GM06990 (cell line): ENCODE measurements at regions not wholly inside any gene's neighbourhood (a gene's known extent, or its start where the extent isn't known, plus 50 kb on each side); places are given as distances from the start of the nearest gene placed in this dataset.

Experiments used
- DNase-seq: peaks from one replicate; pipeline ENCODE4 v3.0.0-alpha.2; 2011; ENCODE audit not compliant: insufficient read length; ENCODE audit errors: extremely low read depth
- H3K27me3 ChIP-seq: replicated peaks from 2 replicates; pipeline ENCODE4 v1.6.0; 2011; ENCODE audit warnings: low read length; ENCODE audit not compliant: control insufficient read depth, insufficient read depth
- H3K36me3 ChIP-seq: 2 replicates; pipeline ENCODE4 v1.5.1; 2011; ENCODE audit warnings: low read length; ENCODE audit not compliant: control insufficient read depth, insufficient read depth
- H3K4me3 ChIP-seq: replicated peaks from 2 replicates; pipeline ENCODE4 v1.5.1; 2011; ENCODE audit warnings: low read depth, mild to moderate bottlenecking, control low read depth, low read length
- TF ChIP-seq, protein P1 (sequence below): IDR thresholded peaks from 2 replicates; pipeline ENCODE4 v1.5.1; 2011; ENCODE audit warnings: low read length, control low read depth, mild to moderate bottlenecking, inconsistent platforms; ENCODE audit not compliant: insufficient read depth, poor library complexity, severe bottlenecking

DNA sequence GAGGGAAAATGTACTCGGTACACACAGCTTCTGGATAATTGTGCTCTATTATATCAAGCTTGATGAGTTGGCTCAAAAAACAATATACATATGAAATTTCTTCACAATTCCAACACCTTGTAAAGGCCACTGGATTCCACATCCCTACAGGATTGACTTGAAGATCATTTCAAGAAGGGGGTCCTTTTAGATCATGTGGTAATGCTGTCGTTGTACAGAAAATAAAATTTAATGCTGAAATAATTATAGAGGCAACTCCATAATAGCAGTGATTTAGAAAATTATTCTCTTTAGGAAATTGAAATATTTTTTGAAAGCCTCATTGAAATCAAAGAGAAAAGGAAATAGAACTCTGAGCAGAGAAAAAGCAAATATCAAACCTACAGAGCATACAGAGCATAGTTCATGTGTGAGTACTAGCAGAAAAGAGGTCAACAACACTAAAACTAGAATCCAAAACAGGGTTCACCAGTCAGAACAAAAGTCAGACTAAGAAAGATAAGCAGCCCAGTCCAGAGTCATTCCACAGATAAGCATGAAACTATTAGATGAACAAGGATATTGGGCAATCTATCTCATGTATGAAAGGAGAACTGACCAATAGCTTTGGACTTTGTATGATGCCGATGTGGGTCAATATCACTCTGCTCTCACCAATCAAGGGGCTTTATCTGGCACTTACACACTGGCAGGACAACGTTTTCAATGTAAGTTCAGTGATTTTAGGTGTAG is 79.5 kb upstream of the PALMD start:
- no peak for DNase-seq
- Histone ChIP-seq H3K36me3 (no peaks in the 10 kb centered on the region), H3K27me3 (no peaks in the 10 kb centered on the region), H3K4me3 (no peak overlapping the region)
- TF ChIP-seq, protein P1, sequence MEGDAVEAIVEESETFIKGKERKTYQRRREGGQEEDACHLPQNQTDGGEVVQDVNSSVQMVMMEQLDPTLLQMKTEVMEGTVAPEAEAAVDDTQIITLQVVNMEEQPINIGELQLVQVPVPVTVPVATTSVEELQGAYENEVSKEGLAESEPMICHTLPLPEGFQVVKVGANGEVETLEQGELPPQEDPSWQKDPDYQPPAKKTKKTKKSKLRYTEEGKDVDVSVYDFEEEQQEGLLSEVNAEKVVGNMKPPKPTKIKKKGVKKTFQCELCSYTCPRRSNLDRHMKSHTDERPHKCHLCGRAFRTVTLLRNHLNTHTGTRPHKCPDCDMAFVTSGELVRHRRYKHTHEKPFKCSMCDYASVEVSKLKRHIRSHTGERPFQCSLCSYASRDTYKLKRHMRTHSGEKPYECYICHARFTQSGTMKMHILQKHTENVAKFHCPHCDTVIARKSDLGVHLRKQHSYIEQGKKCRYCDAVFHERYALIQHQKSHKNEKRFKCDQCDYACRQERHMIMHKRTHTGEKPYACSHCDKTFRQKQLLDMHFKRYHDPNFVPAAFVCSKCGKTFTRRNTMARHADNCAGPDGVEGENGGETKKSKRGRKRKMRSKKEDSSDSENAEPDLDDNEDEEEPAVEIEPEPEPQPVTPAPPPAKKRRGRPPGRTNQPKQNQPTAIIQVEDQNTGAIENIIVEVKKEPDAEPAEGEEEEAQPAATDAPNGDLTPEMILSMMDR, result no peak

DNA sequence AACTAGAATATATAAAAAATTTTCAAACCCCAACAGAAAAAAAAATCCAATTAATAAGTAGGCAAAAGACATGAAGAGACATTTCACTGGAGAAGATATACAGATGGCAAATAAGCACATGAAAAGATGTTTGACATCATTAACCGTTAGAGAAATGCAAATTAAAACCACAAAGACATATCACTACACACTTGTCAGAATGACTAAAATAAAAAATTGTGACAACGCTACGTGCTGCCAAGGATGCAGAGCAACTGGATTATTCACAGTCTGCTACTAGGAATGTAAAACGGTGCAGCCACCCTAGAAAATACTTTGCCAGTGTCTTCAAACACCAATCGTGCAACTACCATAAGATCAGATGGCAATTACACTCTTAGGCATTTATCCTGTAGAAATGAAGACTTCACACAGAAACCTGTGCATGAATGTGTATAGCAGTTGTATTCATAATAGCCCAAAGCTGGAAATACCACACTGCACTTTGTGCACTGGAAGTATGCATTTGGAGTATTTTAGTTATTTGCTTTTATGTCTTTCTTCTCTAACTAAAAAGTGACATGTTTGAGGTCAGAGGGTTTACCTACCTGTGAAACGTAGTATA is 75.3 kb upstream of the PALMD start:
- H3K36me3 ChIP-seq, result no peaks in the 10 kb centered on the region
- no peaks in the 10 kb centered on the region for H3K27me3 ChIP-seq
- H3K4me3 ChIP-seq, result no peak overlapping the region
- DNase-seq, result no peak
- TF ChIP-seq, protein P1, result no peak

DNA sequence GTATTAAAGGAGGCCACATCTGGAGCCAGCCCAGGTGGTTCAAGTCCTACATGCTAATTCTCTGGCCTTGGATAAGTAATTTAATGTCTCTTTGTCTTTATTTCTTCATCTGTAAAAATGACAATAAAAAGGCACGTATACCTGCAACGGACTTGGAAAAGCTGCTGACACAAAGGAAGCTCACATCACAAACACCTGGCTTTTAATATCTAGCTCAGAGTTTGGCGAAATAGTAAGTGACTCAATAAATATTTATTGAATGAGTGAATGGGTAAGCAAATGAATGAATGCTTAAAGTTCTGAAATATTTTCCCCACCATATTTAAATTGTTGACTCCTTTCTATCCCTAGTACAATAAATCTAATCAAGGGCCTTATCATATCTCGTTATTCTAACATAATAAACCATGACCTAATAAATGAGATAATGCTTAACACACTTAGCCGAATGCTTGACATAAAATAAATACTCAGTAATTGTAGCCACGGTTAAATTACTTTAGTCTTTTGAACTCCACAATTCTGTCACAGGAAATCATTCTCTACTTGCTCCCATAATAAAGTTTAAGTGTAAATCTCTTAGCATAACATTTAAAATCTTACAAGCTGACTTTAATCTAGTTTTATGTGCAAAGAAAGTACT is 74.7 kb upstream of the PALMD start:
- H3K27me3 ChIP-seq, result no peaks in the 10 kb centered on the region
- DNase-seq, result no peak
- H3K4me3 ChIP-seq, result no peak overlapping the region
- TF ChIP-seq, protein P1, result no peak
- no peaks in the 10 kb centered on the region for H3K36me3 ChIP-seq

DNA sequence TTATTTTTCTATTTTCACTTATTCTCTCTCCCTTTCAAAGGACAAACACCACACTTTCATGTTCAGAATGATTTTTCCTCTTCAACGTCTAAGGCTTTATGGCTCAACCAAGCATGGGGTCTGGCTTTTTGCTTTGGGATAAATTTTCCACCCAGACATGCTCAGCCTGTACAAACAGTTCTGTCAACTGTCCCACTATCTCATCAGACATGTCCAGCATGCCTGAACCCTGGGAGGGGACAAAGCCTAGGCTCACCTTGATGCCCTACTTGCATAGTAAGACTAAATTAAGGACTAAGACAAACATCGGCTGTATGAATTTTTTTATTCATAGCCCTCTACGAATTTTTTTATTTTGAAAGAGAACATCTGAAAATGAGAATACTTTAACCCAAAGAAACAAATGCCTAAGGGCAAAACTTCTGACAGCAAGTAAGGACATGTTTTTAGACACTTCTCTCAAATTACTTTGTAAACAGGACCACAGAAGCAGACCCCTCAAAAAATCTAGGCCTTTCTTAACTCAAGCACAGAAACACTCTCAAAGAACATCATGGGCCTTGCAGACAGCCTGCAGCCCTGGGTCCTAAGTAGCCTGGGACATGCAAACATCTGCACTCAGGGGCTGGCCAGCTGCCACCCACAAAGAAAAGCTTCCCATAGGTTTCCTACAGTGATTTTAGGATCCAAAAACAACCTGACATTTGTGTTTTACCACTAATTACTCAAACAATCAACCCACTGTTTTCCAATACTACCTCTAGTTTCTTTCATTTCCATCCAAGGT is 72.3 kb upstream of the PALMD start:
- H3K36me3 ChIP-seq, result no peaks in the 10 kb centered on the region
- no peaks in the 10 kb centered on the region for H3K27me3 ChIP-seq
- no peak overlapping the region for H3K4me3 ChIP-seq
- TF ChIP-seq, protein P1, result no peak
- DNase-seq, result no peak

GRCh38 chr1:99577313-99577712 is 68.6 kb upstream of the PALMD start:
- no peak overlapping the region for H3K4me3 ChIP-seq
- TF ChIP-seq, protein P1, result no peak
- no peak for DNase-seq
- no peaks in the 10 kb centered on the region for H3K27me3 ChIP-seq
- no peaks in the 10 kb centered on the region for H3K36me3 ChIP-seq
